DOHH2 (cell line): ENCODE measurements at regions not wholly inside any gene's neighbourhood (a gene's known extent, or its start where the extent isn't known, plus 50 kb on each side); places are given as distances from the start of the nearest gene placed in this dataset.

Experiments
- CTCF ChIP-seq: fragments of 200-600 bp; sonication (generic); IDR thresholded peaks from one replicate; pipeline ENCODE4 v1.5.1; 2014; ENCODE audit warnings: antibody characterized with exemption, mild to moderate bottlenecking, low read depth, low read length; ENCODE audit not compliant: poor library complexity, severe bottlenecking
- EZH2phosphoT487 ChIP-seq: fragments of 200-600 bp; sonication (generic); IDR thresholded peaks from 2 replicates; pipeline ENCODE4 v1.6.1; 2017; ENCODE audit warnings: borderline replicate concordance, mild to moderate bottlenecking, antibody characterized with exemption, low read length, moderate library complexity, mixed read lengths

DNA sequence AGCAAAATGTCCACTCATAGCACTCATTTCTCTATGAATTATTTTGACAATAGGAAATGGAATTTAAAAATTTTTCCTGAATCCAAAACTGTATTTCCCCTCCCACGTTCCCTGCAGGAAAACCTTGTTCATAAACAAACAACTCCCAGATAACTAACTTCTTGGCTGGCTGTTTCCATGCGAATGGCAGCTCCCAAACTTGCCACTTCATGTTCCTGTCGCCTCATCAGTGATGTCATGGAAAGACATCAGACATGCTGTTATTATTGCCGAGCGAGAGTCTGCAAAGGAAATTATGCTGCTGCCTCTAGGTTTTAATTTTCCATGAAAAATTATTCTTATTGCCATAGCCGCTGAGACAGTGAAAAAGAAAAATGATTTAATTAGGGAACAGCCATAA is 117.0 kb upstream of the RIOK3 start:
- TF ChIP-seq CTCF (no peak), EZH2phosphoT487 (no peak)
